Panc1 (cell line): ENCODE measurements at regions not wholly inside any gene's neighbourhood (a gene's known extent, or its start where the extent isn't known, plus 50 kb on each side); places are given as distances from the start of the nearest gene placed in this dataset.

ENCODE experiments used
- POLR2AphosphoS5 ChIP-seq: IDR thresholded peaks from 2 replicates; pipeline ENCODE4 v1.6.1; 2012; ENCODE audit warnings: mild to moderate bottlenecking, low read depth, low read length, moderate library complexity
- REST ChIP-seq, 2 experiments: IDR thresholded peaks; 2 replicates each; pipeline ENCODE4 v1.6.1; 2011 to 2012; ENCODE audit warnings: low read depth in 2 of 2, control low read depth in 1 of 2, low read length in 1 of 2, mild to moderate bottlenecking in 1 of 2, moderate library complexity in 1 of 2; ENCODE audit not compliant: insufficient read depth in 1 of 2
- SIN3A ChIP-seq: IDR thresholded peaks from 2 replicates; pipeline ENCODE4 v1.6.1; 2012; ENCODE audit warnings: low read depth, mild to moderate bottlenecking, low read length, moderate library complexity, borderline replicate concordance; ENCODE audit not compliant: insufficient read depth
- TF ChIP-seq, protein P1 (sequence below): fragments of 450-650 bp; IDR thresholded peaks from 2 replicates; pipeline ENCODE4 v1.5.1; 2017; ENCODE audit warnings: mild to moderate bottlenecking

DNA sequence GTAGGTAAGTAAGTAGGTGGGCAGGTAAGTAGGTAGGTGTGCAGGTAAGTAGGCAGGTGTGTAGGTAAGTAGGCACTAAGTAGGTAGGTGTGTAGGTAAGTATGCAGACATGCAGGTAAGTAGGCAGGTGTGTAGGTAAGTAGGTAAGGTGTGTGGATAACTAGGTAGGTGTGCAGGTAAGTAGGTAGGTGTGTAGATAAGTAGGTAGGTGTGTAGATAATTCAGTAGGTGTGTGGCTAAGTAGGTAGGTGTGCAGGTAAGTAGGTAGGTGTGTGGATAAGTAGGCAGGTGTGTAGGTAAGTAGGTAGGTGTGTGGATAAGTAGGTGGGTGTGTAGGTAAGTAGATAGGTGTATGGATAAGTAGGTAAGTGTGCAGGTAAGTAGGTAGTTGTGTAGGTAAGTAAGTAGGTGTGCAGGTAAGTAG, 53.9 kb upstream of the COG2 start:
- TF ChIP-seq POLR2AphosphoS5 (no peak), REST (IDR thresholded peaks at IDR 0.05; ENCODE audit: insufficient read depth in 1 of 2, low read depth in 2 of 2, low read length in 1 of 2) (no peak), SIN3A (no peak)
- TF ChIP-seq, protein P1, sequence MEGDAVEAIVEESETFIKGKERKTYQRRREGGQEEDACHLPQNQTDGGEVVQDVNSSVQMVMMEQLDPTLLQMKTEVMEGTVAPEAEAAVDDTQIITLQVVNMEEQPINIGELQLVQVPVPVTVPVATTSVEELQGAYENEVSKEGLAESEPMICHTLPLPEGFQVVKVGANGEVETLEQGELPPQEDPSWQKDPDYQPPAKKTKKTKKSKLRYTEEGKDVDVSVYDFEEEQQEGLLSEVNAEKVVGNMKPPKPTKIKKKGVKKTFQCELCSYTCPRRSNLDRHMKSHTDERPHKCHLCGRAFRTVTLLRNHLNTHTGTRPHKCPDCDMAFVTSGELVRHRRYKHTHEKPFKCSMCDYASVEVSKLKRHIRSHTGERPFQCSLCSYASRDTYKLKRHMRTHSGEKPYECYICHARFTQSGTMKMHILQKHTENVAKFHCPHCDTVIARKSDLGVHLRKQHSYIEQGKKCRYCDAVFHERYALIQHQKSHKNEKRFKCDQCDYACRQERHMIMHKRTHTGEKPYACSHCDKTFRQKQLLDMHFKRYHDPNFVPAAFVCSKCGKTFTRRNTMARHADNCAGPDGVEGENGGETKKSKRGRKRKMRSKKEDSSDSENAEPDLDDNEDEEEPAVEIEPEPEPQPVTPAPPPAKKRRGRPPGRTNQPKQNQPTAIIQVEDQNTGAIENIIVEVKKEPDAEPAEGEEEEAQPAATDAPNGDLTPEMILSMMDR, result no peak
